ENCODE measurements at regions not wholly inside any gene's neighbourhood (a gene's known extent, or its start where the extent isn't known, plus 50 kb on each side); places are given as distances from the start of the nearest gene placed in this dataset.

DNA sequence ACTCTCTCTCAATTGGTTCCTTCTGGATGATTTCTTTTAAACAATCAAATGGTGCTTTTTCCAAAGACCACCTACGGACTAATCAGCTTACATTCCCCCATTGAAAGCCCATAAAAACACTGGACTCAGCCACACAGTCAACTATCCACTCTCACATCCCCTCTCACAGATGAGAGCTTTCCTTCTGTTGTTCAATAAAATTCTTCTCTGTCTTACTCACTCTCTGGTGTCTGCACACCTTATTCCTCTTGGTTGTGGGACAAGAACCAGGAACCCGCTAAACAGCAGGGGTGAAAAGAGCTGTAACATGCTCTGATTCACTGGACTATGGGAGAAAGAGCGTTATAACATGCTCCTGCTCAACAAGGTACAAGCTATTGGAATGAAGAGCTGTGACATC is 2896.2 kb downstream of the PCDH9 start:
- FAIRE-seq (no peak), DNase-seq (ENCODE audit: insufficient read length, low spot score) (no peak)

DNA sequence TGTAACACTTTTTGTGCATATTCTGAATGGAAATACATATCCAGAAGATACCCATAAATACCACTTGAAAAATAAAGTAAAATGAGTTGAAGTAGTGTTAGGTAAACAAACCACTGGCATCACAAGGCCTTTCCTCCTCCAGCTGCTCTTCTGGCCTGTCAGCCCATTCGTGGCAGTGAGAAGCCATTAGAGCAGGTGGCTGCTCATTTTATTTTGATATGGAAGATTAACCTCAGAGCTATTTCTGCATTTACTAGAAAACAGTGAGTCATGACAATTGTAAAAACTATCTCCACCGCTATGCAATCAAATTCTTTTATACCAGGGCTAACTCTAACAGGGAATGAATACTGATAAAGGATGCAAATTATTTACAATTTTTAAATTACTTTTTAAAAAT is 2898.1 kb downstream of the PCDH9 start:
- FAIRE-seq: no peak
- peak; percentile 1 for DNase-seq (ENCODE audit: insufficient read length, low spot score)

DNA sequence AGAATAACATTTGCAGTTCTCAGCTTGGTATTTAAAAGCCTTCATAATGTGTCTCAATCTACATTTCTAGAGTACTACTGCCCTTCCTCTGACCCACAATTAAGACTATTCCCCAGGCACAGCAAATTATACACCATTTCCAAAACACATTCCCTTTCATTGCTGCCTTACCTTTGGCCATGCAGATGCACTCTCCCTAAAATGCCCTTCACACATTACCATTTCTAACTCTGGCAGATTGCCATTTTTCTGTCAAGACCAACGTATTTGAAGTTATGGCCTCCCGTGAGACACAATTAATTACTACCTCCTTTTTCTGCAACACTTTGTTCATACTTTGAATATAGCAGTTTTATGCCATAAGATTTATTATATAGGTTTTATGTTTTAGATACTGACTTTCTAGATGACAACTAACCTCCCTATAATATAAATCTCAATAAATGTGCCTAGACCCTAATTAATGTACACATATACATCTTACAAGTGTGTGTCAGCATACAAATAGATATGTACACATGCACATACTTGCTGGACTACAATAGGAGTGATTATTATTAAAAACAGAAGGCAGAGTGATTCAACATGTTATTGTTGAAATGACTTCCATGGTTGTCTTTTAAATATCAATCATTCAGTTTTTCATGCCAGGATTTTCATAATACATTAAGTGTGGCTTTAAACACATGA is 2902.5 kb downstream of the PCDH9 start:
- FAIRE-seq (no peak), DNase-seq (ENCODE audit: insufficient read length, low spot score) (no peak)

DNA sequence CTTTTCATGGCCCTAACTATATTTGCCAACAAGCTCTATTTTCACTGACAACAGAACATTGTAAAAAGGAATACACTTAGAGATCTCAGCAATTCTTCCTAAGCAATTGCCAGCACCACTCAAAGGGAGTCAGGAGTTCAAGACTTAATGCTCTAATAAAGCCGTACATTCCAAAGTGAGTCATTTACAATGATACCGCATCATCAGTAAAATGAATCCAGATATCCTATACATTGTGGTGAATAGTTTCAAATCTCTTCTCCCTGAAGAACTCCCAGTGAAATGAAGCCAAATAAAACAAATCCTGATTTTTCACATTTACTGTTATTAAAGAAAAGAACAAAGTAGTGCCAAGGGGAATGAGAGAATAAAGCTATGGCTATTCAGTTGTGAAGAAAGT is 2898.7 kb upstream of the PCDH20 start:
- DNase-seq (ENCODE audit: insufficient read length, low spot score) (peak; percentile 6), FAIRE-seq (no peak)

DNA sequence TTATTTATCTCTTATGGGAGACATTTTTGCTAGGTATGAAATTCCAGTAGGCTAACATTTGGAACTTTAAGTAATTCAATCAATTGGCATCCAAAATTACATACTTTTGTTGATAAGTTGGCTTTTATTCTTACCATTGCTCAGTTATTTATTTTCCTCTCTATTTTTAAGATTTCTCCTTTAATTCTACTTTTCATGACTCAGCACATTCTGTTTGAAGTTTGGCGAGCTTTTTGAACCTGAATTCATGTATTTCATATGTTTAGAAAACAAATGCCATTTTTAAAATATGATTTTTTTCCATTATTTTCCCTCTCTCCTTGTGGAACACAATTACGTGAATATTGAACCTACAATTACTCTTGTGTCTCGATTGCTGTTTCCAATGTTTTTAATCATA is 2896.3 kb upstream of the PCDH20 start:
- DNase-seq (ENCODE audit: insufficient read length, low spot score): no peak
- no peak for FAIRE-seq

DNA sequence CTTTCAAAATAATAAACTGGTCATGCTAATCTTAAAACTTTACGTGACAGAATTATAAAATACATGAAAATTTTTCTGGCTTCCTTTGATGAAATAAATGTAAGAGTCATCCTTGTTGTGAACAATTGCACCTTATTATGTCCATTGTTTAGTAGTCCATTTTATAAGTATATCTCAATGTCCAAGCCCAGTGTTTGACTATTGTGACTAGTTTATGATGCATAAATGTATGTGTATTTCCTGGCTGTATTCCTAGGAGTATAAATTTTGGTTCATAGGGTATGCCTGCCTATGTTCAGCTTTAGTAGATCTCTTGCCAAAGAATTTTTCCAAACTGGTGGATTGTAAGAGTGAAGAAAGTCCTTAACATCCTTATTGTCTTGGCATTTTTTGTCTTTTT is 2895.5 kb upstream of the PCDH20 start:
- FAIRE-seq: no peak
- DNase-seq (ENCODE audit: insufficient read length, low spot score): no peak

DNA sequence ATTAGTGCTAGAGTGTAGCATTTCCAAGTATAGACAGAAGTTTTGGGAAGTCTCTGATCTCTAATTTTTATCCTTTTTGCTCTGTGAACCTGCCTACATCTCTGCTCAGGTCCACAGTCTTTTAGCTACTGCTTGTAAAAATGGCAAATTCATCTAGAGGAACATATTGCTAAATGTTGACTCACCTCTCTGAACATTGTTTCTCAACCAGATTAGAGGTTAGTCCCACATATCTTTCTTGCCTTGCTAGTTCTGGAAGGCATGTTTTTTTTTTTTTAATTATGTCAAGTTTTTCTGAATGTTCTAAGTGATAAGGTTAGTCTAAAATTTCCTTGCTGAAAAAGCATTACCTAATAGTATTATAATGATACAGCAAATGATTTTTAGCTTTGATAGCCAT is 2889.6 kb upstream of the PCDH20 start:
- no peak for DNase-seq (ENCODE audit: insufficient read length, low spot score)

DNA sequence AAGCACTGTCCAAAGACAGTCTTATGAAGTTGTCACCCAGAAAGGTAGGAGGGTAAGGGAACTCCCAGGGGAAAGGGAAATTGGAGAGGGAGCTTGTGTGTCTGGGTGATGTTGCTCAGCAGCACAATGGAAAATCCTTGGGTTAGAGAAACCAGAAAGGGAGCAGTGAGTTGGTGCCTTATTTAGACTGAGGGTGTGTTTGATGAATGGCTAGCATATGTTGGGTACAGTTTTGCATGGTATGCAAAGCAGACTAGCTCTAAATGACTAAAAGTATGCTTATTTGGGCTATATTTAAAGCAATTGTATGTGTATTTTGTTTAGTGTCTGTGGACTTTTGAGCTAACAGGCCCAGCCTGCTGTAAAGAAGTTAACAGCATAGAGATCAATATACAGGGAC is 2884.6 kb upstream of the PCDH20 start:
- FAIRE-seq (no peak), DNase-seq (ENCODE audit: insufficient read length, low spot score) (no peak)

More for the DNA sequence above, 2889.6 kb upstream of the PCDH20 start:
- no peak for FAIRE-seq

DNA sequence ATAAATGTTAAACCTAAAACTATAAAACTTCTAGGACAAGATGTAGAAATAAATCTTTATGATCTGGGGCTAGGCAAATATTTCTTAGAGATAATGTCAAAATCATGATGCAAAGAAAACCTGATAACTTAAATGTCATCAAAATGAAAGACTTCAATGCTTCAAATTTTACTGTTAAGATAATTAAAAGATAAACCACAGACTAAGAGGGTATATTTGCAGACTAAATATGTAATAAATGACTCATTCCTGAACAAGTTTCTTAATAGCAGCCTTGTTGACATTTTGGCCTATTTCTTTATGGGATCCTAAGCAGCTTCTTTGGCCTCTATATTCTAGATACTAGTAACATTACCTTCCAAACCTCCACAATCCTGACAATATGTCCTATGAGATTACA is 2878.3 kb upstream of the PCDH20 start:
- FAIRE-seq (no peak), DNase-seq (ENCODE audit: insufficient read length, low spot score) (no peak)

DNA sequence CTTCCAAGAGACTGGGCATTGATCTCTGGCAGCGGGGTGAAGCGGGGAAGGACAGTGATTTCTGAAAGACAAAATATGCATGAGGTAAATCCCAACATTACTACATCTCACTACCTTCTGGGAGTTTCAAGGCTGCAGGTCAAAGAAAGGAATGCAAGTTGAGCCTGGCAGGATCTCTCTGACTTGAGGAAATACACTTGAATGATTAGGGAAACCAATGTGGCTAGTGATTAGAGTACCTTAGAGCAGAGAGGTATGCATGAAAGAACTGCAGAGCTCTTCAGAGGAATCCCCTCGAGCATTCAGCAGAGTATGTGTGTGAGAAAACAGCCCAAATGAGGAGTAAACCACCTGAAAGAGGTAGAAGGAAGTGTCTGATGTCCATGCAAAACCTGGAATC is 2874.1 kb upstream of the PCDH20 start:
- FAIRE-seq (no peak), DNase-seq (ENCODE audit: insufficient read length, low spot score) (no peak)

DNA sequence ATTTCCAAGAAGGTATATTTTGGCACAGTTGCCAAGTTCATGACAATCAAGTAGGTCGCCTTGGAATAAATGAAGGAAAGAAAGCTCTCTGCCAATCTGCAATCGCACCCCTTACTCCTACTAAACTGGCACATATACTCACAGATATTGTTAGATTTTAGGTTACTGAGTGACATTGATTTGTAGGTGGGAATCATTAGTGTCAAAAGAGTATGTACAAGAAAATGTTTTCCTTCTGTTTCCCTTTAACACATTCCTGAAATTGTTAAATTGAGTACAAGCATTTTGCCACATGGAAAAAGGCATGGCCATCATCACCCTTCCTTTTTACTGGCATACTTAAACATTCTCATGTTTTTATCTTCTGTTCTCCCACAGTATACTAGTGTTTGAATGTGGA is 2868.3 kb upstream of the PCDH20 start:
- no peak for FAIRE-seq

DNA sequence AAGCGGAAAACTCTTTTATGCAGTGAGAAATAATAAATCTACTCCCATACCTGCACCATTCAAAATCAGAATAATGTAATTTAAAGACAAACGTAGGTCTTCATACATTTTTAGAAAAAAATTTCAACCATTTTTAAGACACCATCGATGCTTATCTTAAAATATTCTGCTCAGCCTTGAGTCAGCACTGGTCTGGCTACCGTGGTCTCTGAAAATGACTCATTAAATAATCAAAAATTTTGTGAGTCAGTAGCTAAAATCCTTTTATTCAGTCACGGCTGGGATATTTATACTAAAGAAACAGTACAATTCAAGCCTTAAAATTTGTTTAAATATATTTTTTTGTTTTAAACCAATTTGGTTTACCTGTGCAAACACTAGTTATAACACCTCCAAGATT is 2862.8 kb upstream of the PCDH20 start:
- no peak for FAIRE-seq
- peak; percentile 4 for DNase-seq (ENCODE audit: insufficient read length, low spot score)

More for the DNA sequence above, 2868.3 kb upstream of the PCDH20 start:
- DNase-seq (ENCODE audit: insufficient read length, low spot score): no peak

DNA sequence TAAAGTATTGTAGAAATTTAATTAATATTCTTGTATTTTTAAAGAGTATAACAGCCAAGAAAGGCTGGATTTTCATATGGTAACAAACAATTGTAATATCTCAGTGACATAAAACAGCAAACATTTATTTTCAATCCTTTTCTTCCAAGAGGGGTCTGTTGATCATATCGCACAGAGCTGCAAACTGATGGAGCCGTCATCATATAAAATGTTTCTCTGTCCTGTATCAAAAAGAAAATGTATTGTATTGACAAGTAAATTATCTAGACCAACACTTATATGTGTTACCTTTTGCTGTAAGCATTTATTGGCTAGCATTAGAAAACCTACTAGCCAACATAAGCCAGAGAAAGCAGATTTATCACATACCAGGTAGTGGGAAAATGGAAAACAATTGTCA is 2861.4 kb upstream of the PCDH20 start:
- no peak for DNase-seq (ENCODE audit: insufficient read length, low spot score)
- FAIRE-seq: no peak

DNA sequence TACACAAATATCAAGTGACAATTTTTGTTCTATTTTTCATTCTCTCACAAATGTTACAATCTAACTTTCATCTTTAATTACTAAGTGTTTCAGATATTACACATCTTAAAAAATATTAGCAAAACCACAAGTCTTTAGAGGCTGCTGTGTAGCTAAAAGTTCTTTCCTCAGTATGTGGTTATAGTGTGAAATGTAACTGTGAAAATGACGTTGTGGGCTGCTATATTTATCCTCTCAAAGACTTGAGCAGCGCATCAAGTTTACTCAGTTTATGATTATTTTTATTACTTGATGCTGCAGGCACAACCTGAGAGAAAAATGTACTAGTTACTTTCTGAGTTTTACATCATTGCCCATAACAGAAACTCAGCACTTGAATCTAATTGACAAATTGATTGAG is 2860.6 kb upstream of the PCDH20 start:
- no peak for DNase-seq (ENCODE audit: insufficient read length, low spot score)
- FAIRE-seq: no peak

DNA sequence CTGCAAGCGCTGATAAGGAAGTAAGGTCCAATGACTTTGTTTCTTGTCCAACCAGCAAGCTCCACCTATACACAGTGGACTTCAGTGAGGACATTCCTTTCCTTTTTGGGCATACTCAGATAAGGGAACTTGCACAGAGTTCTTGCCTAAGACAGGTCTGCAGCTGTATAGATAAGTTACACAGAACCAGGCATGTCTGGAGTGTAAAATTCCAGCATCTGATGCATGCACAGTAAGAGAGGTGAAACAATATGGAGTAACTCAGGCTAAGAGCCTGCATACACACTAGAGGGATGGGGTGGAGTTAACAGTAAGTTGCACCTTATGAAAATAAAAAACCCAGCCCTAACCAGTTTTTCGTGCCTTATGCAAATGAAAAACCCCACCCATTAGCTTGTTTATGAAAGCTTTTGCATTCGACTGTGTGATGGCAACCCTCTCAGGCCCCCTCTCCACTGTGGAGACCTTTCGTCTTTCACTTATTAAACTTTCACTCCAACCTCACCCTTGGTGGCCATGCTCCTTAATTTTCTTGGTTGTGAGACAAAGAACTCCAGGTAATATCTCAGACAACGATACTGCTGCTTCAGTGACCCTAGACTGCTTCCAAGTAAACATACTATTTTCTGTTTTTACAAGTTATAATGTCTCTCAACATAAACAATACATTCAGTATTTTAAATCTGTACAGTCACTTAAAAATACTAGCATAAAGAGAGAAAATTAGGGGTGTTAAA is 2859.0 kb upstream of the PCDH20 start:
- no peak for DNase-seq (ENCODE audit: insufficient read length, low spot score)
- FAIRE-seq: no peak

DNA sequence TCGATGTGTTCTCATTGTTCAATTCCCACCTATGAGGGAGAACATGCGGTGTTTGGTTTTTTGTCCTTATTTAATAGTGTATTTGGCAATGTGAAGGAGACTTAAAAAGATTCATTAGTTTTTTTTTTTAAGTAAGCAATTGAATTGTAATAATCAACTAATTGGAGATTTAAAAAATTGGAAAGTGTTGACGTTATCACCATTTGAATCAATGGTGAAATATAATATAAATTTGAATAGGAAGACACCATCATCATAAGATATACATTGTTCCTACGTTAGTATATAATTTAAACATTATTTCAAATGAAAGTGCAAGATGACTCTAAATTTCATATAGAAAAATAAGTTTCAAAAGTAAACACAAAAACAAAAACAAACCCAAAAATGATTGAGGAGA is 2858.1 kb upstream of the PCDH20 start:
- DNase-seq (ENCODE audit: insufficient read length, low spot score): no peak
- no peak for FAIRE-seq

DNA sequence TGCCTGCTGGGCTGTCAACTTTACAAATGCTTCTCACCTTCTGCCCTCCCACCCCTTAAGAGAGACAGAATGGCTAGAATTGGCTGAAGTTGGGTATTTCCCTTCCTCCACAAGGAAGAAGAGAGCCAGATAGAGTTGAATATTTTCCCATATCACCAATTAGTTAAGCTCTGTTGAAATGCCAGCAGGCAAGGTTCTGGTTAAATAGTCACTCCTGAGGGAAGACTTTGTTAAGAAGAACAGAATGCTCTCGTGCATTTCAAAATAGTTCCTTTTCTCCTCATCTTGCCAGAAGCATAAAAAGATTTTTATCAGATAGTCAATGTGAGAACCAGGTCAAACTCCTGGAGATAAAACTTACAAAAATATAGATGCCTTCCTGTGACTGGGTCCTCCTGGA is 2857.0 kb upstream of the PCDH20 start:
- FAIRE-seq: no peak
- no peak for DNase-seq (ENCODE audit: insufficient read length, low spot score)

DNA sequence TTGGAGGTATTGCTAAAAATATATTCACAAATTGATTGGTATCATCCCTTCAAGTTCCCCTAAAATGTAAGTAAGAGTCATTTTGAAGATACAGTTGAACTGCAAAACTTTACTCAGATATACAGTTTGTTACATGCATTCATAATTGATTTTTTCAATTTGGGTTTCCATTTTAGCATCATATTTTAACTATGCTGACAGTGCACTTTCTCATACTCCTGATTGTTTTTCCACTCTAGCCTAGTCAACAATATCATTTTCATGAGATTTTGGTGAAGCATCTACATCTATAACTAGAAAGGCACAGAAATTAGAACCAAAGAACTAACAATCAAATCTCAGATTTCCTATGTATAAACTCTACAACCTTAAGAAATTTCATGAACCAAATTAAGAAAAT is 2850.4 kb upstream of the PCDH20 start:
- FAIRE-seq: no peak
- DNase-seq (ENCODE audit: insufficient read length, low spot score): no peak

DNA sequence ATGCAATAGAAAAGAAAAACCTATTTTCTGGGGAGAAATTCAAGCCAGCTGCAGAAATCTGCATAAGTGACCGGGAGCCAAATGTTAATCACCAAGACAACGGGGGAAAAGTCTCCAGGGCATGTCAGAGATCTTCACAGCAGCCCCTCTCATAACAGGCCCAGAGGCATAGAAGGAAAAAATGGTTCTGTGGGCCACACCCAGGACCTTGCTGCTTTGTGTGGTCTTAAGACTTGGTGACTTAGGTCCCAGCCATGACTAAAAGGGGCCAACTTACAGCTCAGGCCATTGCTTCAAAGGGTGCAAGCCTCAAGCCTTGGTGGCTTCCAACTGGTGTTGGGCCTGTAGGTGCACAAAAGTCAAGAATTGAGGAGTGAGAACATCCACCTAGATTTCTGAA is 2847.6 kb upstream of the PCDH20 start:
- FAIRE-seq (no peak), DNase-seq (ENCODE audit: insufficient read length, low spot score) (no peak)

DNA sequence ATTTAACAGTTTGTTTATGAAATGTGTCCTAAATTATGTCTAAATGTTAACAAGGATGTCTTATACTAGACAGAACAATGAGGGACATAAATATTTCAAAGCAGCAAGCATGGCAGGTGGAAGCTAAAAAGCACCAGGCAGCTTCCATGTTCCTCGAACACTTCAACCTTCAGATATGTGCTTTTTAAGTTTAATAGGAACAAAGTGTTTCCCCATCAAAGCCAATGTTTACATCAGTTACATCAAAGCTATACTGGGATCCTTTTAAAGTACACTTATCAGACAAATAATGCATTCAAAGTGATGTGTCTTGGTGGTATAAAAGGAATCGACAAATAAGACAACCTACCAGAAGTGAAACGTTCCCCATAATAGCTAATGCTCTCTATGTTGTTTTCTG is 2841.1 kb upstream of the PCDH20 start:
- FAIRE-seq (no peak), DNase-seq (ENCODE audit: insufficient read length, low spot score) (no peak)

DNA sequence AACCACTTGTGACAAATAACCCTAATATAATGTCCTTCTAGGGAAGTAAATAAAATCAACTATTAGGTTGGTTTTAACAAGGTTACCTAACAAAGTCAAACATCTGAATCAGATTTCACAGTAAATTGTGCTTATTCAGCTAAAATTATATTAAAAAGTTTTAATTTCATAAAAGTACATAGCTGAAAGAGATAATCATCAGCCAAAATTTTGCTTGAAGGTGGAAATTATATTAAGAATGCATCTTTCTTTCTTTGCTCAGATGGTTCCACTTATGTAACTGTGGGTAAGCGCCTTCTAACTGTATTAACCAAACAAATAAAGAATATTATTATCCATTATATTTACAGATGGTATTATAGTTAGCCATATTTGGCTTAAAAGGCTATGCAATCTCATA is 2840.3 kb upstream of the PCDH20 start:
- FAIRE-seq (no peak), DNase-seq (ENCODE audit: insufficient read length, low spot score) (no peak)

DNA sequence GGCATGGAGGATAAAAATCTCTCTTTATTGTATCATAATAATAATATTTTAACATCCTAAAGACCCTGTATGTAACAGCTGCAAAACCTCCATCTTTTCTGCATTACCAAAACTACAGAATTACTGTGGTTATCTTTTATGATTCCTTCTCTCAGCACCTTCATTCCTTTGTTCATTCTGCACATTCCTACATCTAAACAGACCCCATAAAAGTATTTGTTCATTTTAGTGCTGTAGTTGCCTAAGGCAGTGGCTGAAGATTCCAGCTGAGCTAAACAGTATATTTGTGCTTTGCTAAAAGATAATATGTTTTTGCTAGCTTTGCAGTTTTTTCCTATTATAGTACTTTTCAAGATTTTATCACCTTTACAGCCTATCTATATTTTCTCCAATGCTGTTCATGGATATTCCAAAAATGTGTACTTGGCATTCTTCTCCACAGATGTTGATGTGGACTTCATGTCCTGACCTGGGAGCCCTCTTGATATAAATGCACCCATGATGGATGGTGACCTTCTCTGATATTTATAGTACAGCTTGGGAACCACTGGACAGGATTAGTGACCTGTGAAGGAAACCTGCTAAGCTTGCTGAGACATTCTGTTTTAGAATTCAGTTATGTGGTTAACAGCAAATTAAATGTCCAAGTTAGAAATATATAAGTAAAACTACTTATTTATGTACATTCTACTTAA is 2832.9 kb upstream of the PCDH20 start:
- FAIRE-seq: no peak

More for the DNA sequence above, 2832.9 kb upstream of the PCDH20 start:
- DNase-seq (ENCODE audit: insufficient read length, low spot score): peak; percentile 1

All from HTR-8/SVneo (cell line).